ENCODE measurements at regions not wholly inside any gene's neighbourhood (a gene's known extent, or its start where the extent isn't known, plus 50 kb on each side); places are given as distances from the start of the nearest gene placed in this dataset.
A peak's percentile ranks its signal among the peaks of the same experiment; 100 is the strongest.

DNA sequence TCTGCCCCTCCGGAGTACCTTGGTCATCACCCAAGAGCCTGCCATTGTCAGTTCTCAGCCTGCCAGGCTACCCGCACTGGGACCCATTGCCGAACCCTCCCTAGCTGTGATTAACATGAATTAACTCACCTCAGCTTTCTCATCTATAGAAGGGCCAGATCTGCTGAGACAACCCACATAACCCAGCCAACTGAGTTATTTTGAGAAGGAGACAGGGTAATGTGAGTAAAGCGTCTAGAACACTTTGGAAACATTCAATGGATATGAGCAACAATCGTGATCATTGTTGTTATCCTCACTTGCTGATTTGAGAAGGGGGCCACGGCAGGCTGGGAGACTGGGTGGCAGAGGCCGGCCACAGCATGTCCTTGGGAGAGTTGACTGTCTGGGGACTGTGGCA lies 196.8 kb downstream of the GLI2 start (continued):
- TF ChIP-seq, protein P1, sequence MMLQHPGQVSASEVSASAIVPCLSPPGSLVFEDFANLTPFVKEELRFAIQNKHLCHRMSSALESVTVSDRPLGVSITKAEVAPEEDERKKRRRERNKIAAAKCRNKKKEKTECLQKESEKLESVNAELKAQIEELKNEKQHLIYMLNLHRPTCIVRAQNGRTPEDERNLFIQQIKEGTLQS (CRISPR knock-in tag; conservative IDR thresholded peaks at IDR 0.05), result no peak
- TF ChIP-seq ZNF396 (CRISPR knock-in tag; IDR thresholded peaks at IDR 0.05; ENCODE audit: borderline replicate concordance) (no peak), CREM (CRISPR knock-in tag; IDR thresholded peaks at IDR 0.05) (no peak), ZNF121 (CRISPR knock-in tag; IDR thresholded peaks at IDR 0.05) (no peak), GABPB1 (CRISPR knock-in tag; IDR thresholded peaks at IDR 0.05) (no peak), ZNF232 (CRISPR knock-in tag; IDR thresholded peaks at IDR 0.05) (no peak), EMX1 (CRISPR knock-in tag; IDR thresholded peaks at IDR 0.05) (no peak), ZNF423 (CRISPR knock-in tag; IDR thresholded peaks at IDR 0.05) (no peak), GTF2I (CRISPR knock-in tag; conservative IDR thresholded peaks at IDR 0.05) (no peak)
- TF ChIP-seq, protein P2, sequence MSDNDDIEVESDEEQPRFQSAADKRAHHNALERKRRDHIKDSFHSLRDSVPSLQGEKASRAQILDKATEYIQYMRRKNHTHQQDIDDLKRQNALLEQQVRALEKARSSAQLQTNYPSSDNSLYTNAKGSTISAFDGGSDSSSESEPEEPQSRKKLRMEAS (CRISPR knock-in tag; IDR thresholded peaks at IDR 0.05), result no peak
- TF ChIP-seq, protein P3, sequence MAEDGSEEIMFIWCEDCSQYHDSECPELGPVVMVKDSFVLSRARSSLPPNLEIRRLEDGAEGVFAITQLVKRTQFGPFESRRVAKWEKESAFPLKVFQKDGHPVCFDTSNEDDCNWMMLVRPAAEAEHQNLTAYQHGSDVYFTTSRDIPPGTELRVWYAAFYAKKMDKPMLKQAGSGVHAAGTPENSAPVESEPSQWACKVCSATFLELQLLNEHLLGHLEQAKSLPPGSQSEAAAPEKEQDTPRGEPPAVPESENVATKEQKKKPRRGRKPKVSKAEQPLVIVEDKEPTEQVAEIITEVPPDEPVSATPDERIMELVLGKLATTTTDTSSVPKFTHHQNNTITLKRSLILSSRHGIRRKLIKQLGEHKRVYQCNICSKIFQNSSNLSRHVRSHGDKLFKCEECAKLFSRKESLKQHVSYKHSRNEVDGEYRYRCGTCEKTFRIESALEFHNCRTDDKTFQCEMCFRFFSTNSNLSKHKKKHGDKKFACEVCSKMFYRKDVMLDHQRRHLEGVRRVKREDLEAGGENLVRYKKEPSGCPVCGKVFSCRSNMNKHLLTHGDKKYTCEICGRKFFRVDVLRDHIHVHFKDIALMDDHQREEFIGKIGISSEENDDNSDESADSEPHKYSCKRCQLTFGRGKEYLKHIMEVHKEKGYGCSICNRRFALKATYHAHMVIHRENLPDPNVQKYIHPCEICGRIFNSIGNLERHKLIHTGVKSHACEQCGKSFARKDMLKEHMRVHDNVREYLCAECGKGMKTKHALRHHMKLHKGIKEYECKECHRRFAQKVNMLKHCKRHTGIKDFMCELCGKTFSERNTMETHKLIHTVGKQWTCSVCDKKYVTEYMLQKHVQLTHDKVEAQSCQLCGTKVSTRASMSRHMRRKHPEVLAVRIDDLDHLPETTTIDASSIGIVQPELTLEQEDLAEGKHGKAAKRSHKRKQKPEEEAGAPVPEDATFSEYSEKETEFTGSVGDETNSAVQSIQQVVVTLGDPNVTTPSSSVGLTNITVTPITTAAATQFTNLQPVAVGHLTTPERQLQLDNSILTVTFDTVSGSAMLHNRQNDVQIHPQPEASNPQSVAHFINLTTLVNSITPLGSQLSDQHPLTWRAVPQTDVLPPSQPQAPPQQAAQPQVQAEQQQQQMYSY (CRISPR knock-in tag; IDR thresholded peaks at IDR 0.05), result no peak

DNA sequence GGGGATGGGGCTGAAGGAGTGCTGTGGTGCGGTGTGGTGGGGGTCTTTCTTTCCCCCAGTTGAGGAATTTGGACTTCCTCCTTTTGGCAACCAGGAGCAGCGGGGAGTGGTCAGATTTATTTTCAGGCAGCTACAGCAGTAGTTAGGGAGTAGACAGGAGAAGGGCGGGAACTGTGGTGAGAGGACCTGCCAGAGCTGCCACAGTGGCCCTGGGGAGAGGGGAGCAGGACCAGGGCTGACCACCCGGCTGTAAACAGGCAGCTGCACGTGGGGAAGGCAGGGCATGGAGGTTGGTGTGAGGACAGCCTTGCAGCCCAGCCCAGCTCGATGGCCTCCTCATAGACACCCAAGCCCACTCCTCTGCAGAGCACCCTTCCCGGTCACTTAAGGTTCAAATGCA lies 197.2 kb downstream of the GLI2 start:
- Mint-ChIP-seq H3K27ac (0 out of 2 replicates have a peak overlapping the region, but pooled peaks have one; percentile 68), H3K36me3 (peaks cover 35% of the 10 kb centered on the region), H3K9me3 (peaks cover 7% of the 10 kb centered on the region), H3K4me1 (peaks cover 26% of the 10 kb centered on the region), H3K27me3 (ENCODE audit: low read depth) (no peaks in the 10 kb centered on the region), H3K4me3 (no peak overlapping the region)
- POLR2A ChIA-PET, result no interaction called here
- TF ChIP-seq PRRX2 (CRISPR knock-in tag; IDR thresholded peaks at IDR 0.05) (no peak), ZNF263 (CRISPR knock-in tag; IDR thresholded peaks at IDR 0.05; ENCODE audit: low read depth) (no peak), NR2C2 (CRISPR knock-in tag; IDR thresholded peaks at IDR 0.05) (no peak), SOX15 (CRISPR knock-in tag; IDR thresholded peaks at IDR 0.05) (no peak), TEAD4 (CRISPR knock-in tag; IDR thresholded peaks at IDR 0.05) (no peak)
- TF ChIP-seq, protein P4, sequence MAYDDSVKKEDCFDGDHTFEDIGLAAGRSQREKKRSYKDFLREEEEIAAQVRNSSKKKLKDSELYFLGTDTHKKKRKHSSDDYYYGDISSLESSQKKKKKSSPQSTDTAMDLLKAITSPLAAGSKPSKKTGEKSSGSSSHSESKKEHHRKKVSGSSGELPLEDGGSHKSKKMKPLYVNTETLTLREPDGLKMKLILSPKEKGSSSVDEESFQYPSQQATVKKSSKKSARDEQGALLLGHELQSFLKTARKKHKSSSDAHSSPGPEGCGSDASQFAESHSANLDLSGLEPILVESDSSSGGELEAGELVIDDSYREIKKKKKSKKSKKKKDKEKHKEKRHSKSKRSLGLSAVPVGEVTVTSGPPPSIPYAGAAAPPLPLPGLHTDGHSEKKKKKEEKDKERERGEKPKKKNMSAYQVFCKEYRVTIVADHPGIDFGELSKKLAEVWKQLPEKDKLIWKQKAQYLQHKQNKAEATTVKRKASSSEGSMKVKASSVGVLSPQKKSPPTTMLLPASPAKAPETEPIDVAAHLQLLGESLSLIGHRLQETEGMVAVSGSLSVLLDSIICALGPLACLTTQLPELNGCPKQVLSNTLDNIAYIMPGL (CRISPR knock-in tag; IDR thresholded peaks at IDR 0.05), result no peak
- TF ChIP-seq, protein P5, sequence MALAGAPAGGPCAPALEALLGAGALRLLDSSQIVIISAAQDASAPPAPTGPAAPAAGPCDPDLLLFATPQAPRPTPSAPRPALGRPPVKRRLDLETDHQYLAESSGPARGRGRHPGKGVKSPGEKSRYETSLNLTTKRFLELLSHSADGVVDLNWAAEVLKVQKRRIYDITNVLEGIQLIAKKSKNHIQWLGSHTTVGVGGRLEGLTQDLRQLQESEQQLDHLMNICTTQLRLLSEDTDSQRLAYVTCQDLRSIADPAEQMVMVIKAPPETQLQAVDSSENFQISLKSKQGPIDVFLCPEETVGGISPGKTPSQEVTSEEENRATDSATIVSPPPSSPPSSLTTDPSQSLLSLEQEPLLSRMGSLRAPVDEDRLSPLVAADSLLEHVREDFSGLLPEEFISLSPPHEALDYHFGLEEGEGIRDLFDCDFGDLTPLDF (CRISPR knock-in tag; IDR thresholded peaks at IDR 0.05), result no peak
- TF ChIP-seq, protein P6, sequence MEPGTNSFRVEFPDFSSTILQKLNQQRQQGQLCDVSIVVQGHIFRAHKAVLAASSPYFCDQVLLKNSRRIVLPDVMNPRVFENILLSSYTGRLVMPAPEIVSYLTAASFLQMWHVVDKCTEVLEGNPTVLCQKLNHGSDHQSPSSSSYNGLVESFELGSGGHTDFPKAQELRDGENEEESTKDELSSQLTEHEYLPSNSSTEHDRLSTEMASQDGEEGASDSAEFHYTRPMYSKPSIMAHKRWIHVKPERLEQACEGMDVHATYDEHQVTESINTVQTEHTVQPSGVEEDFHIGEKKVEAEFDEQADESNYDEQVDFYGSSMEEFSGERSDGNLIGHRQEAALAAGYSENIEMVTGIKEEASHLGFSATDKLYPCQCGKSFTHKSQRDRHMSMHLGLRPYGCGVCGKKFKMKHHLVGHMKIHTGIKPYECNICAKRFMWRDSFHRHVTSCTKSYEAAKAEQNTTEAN (CRISPR knock-in tag; IDR thresholded peaks at IDR 0.05), result no peak
- TF ChIP-seq, protein P7, sequence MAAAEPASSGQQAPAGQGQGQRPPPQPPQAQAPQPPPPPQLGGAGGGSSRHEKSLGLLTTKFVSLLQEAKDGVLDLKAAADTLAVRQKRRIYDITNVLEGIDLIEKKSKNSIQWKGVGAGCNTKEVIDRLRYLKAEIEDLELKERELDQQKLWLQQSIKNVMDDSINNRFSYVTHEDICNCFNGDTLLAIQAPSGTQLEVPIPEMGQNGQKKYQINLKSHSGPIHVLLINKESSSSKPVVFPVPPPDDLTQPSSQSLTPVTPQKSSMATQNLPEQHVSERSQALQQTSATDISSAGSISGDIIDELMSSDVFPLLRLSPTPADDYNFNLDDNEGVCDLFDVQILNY (CRISPR knock-in tag; IDR thresholded peaks at IDR 0.05), result no peak
- ATAC-seq (no peak), DNase-seq (ENCODE audit: low spot score) (no peak)
- CTCF ChIA-PET, result interaction anchor here (1.0 to 1.3 kb wide), 2 partner anchors 25 to 152 kb away, joined by 4 to 5 read pairs; no protein-coding TSS in a partner anchor
